GM18519 (cell line): ENCODE measurements at regions not wholly inside any gene's neighbourhood (a gene's known extent, or its start where the extent isn't known, plus 50 kb on each side); places are given as distances from the start of the nearest gene placed in this dataset.
A peak's percentile ranks its signal among the peaks of the same experiment; 100 is the strongest.
"Not testable (repeated sequence)": the region's sequence is repeated elsewhere in the genome, so short reads cannot be mapped to it uniquely, and the experiment has no call there.

Experiments
- ATAC-seq: cut with Tn5 transposase; IDR thresholded peaks from one replicate; pipeline ENCODE4 v1.9.1; 2021; ENCODE audit warnings: mild to moderate bottlenecking, moderate library complexity; ENCODE audit not compliant: unreplicated experiment, low FRiP score

DNA sequence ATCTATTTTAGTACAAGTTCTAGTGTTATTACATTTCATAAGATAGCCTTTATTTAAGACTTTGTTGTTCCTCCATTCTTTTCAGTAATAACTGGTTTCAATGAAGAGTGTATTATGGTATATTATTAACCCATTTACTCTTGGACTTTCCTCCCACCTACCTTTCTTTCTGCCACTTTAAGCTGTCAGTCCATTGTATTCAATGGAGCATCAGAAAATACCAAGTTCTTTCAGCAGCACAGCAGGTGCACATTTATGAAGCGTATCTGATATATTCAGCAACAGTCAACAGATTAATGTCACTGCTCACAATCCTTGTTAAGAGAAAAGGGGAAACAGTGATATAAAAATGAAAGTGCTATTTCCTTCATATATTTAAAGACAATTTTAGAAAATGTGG is 660.9 kb downstream of the C12orf50 start:
- ATAC-seq, result no peak

DNA sequence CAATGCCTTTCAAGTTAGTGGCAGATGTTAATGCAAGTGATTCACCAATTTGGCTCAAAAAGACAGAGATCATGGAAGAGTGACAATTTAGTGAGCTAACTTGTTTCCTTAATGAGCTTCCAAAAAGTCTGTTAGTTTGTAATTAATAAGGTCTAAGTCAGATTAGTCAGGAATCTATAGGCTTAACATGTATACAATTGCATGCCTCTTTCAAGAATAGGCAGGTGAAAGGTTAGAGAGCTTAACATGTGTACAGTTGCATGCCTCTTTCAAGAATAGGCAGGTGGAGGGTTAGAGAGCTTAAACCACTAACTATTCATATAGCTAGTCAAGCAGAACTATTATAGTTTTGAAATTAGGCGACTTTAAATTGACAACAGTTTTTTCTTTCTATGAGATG is 663.8 kb downstream of the C12orf50 start:
- no peak for ATAC-seq

DNA sequence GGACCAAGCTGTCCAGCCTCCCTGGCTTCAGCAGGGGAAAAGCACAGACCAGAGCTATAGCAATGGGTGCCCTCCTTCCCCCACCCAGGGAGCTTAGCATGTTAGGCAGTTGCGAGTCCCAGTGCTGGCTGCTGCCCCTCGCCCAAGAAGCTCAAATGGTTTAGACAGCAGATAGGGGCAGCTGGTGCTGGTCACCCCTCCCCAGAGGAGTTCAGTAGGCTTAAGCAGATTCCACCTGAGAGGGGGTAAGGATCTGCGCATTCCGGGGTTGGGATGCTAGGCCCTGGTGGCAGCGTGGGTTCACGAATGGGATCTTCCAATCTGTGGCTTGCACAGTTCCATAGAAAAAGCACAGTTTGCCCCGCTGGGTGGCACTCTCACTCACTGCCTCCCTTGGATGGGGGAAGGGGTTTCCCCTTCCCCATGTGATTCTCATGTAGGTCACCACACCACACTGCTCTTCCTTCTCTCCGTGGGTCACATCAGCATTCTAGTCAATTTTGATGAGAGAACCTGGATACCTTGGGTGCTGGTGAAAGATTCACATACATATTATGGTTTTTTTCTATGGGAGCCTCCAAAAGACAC is 665.6 kb downstream of the C12orf50 start:
- ATAC-seq, result no peak

DNA sequence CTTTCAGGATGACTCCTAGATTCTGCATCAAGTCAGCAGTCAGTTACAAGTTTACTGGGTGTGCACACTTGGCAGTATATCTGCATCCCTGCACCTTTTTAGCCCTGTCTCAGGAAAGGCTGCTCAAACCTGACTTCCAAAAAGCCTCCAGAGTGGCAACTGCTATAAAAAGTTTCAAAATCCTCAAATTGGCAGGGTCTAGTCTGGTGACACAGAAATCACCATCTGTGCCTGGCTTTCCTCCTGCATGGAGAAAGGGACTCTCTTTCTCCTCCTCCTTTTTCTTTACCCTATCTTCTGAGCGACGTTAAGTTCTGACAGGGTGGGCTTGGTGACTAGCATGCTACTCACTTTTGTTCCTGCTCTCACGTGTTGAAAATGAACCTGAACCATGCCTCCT is 679.5 kb downstream of the C12orf50 start:
- ATAC-seq, result no peak

DNA sequence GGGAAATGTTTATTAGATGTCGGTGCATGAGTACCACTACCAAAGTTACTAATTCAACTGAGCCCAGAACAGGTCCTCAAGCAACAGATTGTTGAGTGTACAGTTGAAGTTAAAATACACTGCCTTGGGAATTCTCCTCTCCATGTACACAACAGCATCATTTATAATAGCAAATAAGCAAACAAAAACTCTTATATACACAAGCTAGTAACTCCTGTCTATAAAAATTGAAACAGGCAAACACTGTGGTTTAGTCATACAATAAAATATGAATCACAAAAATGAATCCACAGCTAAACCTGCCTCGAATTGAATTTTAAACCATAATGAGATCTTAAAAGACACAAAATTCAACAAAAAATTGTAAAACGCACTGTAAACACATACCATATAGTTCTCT is 681.1 kb downstream of the C12orf50 start:
- ATAC-seq, result no peak

DNA sequence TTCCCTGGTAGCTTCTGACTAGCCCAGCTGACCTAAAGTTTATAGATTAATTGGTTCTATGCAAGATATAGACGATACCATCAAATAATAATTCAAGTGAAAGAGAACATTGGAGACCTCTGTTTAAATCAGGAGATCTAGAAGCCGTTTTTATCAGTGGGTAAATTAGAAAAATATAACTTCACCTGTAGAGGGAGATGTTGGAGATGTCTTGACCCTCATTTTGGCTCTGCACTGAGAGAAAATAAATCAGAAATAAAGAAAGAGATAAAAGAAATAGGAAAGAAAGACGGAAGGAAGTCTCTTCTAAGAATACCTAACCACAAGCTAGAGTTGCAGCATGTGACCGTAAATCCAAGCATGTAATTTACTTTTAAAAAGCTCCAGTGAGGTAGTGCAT is 684.5 kb downstream of the C12orf50 start:
- ATAC-seq, result no peak

DNA sequence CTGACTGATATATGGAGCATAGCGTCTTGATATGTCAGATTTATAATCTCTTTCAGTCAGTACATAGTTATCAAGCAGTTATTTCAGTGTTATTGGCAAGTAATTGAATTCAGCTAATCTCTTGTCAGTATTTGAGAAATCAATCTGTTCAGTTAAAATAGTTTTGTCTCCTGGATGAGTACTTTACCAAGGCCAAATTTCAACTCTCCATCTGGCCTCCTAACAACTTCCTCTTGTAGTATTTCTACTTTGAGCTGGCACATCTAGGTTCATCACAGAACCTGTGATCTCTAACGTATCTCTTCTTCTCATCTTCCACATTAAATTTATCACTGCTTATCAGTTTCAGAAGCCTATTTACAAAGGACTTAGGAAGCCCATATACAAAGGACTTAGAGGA is 690.5 kb downstream of the C12orf50 start:
- no peak for ATAC-seq

DNA sequence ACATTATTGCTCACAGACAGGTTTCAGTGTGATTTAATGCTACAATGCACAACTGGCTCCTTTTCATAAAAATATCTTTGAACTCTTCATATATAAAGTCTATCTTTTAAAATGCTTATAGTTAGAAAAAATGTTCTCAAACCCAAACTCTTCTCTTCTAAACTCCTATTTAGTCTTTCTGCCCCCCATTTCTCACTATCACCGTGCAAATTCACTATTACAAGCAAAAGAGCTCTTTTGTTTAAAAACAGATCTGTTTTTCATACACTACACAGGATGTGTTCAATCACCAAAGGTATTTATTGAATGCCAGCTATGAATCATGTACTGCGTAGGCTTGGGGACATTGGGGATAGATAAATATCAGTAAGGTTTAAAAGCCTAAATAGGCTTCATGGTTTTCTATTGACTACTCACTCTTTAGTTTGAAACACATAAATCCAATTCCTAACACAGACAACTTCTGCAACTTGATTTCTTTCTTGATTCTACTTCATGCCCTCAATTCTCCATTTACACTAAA is 692.3 kb downstream of the C12orf50 start:
- ATAC-seq, result no peak

DNA sequence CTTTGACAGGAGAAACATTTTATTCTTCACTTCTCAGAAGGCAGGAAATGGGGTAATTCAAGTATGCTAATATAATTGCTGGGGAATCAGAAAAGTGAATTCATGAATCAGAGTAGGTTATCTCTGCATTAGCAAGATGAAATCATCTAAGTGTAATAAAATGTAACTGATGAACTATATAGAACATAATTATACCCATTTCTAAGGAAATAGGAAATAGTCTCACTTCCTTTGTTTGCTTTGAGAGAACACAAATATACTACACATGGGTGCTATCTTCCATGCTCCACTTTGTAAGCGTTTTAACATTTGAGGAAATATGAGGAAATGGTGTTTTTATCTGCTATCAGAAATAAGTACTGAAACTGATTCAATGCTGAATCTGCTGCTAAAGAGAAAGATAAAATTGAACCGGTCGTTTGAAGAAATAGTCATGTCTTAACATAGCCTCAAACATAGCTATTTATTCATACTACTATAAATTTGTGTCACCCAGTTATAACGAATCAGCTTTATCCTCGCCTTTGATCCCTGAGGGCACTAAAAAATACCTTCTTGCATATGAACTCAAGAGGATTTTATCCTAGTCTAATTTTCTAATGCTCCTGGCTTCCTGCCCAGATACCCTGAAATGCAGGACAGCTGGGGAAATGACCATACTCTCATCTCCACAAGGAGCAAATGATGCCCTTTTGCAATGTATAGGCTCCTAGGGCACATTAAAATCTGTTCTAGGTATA is 696.0 kb downstream of the C12orf50 start:
- ATAC-seq, result no peak

DNA sequence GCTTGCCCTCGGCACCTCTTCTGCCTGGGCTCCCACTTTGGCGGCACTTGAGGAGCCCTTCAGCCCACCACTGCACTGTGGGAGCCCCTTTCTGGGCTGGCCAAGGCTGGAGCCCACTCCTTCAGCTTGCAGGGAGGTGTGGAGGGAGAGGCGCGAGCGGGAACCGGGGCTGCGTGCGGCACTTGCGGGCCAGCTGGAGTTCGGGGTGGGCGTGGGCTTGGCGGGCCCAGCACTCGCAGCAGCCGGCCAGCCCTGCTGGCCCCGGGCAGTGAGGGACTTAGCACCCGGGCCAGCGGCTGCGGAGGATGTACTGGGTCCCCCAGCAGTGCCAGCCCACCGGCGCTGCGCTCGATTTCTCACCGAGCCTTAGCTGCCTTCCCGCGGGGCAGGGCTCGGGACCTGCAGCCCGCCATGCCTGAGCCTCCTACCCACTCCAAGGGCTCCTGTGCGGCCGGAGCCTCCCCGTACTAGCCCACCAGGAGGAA is 699.1 kb downstream of the C12orf50 start:
- ATAC-seq, result not testable (repeated sequence)

DNA sequence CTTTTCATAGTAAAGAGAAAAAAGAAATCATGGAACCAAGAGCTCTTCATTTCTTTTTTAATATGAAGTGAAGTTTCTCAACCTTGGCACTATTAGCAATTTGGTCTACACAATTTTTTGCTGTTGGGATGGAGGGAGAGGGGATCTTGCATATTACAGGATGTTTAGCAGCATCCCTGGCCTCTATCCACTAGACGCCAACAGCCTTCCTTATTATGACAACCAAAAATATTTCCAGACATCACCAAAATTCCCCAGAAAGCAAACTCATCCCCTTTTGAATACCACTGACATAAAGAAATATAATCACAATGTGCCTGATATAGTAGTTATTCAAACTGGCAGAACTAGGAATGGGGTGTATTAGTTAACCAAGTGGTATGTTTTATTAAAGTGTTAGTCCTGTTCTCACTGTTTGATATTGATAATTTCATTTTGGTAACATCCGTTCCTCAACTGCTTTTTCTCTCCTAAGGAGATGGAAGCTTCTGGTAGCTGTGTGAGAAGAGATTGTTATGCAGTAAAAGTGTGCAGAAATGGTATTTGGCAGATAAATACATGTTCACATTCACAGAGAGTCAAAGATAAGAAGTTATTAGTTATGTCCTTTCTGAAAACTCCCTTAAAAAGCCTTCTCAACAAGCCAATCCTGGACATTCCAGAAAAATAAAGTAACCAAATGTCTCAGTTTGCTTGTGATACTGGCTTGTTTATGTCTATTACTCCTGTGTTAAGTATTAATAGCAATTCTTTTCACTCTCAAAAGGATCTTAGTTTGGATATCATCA is 699.9 kb downstream of the C12orf50 start:
- ATAC-seq, result no peak

DNA sequence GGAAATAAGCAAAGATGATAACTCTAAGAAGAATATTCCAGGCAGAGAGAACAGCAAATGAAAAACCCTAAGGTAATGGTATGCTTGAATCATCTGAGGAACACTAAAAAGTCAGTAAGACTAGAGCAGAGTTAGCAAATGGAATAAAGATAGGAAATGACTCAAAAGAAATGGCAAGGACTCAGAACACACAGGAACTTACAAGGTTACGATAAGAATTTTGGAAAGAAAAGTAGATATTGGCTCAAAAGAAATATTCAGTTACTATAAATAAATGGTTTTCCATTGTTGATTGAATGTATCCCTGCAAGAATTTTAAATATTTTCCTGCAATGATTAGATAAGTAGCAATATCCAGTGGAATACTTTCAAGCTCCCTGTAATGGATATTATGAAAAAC is 705.8 kb downstream of the C12orf50 start:
- ATAC-seq, result no peak

DNA sequence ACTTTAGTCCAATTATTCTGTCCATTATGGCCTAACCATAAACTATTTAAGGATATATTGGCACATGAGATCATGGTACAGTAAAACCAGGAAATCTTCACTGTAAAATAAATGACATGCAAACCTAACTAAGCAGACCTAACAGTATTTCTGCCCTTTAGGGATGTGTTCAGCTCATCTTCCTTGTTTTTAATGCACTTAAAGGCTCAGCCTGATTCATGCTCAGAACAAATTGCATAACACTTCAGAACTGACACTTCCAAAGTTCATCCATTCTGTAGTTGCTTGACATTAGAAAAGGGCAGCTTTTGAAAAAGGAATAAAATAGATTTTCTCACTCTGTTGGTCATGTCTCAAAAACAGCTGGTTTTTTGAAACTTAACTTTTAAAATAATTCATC is 708.5 kb downstream of the C12orf50 start:
- no peak for ATAC-seq

DNA sequence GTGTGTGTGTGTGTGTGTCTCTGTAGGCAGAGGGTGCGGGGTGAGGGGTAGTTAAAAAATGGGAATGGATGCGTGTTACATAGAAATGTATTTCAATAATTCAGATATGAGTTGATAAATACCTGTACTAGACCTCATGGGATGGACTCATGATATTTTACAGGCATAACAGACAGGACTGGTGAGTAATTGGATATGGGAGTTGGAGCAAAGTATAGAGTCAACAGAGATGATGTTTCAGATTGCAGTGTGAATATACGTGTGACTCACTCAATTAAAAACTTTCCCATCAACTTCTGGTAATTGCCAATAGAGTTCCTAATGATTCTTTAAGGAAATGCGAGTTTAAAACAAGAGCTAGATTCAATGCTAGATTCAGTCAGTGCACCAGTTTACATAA is 711.9 kb downstream of the C12orf50 start:
- ATAC-seq, result no peak

DNA sequence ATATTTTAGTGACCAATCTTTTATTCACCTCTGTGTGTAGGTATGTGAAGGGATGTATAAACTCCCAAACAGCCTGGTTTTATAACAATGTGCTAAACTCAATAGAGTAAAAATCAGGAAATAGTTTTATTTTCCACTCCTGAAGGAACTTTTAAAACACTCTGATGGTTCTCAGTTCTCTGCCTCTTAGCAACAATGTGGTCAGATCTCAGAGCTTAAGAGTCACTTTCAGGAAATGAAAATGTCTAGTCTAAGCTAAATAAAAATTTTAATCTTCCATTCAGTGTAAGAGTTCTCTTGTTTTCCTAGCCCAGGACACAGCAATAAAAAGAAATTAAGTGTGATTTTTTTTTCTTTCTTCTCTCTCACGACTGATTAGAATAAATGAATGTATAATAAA is 718.0 kb downstream of the C12orf50 start:
- ATAC-seq, result peak; percentile 76

DNA sequence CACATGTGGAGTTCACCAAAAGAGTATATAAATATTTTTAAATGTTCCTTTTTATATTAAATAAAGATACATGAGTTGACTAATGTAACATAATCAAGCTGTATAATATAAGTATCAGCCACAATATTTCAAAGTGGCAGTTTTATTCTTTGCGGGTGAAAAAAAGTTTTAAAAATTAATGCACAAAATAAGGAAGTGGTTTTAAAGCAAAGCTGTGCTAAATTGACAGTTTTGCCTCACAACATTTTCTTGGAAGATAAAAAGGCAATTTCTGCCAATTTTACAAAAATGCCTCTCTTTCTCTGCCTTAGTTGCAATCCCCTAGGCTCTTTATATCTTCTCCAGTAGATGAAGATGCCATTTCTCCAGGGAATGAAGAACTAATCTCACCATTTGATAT is 719.1 kb downstream of the C12orf50 start:
- ATAC-seq, result no peak

DNA sequence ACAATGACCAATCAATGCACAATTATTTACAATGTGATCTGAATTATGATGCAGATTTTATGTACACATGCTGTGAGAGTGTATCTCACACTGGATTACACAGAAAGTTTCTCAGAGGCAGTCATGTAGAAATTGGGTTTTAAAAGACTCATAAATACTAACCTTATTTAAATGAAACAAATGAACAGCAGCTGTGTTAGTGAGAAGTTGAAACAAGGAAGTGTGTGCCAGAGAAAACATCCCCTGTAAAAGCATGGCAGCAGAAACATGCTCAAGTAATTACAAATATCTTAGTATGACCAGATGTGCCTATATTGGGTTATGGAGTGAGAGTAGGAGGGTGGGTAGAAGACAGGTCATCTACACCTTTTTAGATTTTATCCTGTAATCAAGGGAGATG is 723.7 kb downstream of the C12orf50 start:
- ATAC-seq, result peak; percentile 62

DNA sequence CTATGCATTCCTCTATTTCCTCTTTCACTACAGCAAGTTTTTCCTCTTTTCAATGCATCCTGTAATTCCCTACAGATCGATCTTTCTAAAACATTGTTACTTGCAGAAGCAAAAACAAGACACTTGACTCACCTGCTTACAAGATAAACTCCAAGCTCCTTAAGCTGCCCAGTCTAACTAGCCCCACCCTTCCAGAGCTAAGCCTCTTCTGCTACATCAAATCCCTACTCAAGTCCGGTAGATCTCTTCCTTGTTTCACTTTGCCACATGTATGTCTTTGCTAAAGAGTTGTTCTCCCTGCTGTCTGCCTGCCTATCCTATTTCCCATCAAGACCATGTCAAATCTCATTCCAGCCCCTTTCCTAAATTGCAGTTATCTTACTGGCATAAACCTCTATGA is 724.8 kb downstream of the C12orf50 start:
- no peak for ATAC-seq

DNA sequence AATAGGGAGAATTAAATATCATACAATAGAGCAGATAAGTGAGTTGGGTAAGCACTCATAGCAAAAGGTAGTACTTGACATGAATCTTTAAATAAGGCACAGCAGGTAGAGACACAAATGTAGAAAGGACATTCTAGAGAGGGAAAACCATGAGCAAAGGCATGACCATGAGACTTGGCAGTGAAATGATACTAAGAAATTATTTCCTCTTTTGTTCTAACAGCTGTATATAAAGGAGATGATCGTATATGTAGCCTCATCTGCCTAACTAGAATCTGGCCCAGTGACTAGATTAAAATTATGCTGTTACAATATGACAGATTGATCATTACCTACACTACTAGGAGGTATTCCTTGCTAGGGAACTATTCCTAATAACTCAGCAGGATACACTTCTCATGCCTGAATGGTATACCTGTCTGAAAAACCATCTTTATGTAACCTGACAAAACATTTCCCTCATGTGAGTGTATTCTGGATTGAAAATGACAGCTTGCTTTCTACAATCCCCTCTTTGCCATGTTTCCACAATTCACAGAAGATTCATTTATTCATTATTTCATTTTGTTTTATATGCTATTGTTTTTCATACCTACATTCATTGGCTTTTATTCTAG is 725.7 kb downstream of the C12orf50 start:
- no peak for ATAC-seq

DNA sequence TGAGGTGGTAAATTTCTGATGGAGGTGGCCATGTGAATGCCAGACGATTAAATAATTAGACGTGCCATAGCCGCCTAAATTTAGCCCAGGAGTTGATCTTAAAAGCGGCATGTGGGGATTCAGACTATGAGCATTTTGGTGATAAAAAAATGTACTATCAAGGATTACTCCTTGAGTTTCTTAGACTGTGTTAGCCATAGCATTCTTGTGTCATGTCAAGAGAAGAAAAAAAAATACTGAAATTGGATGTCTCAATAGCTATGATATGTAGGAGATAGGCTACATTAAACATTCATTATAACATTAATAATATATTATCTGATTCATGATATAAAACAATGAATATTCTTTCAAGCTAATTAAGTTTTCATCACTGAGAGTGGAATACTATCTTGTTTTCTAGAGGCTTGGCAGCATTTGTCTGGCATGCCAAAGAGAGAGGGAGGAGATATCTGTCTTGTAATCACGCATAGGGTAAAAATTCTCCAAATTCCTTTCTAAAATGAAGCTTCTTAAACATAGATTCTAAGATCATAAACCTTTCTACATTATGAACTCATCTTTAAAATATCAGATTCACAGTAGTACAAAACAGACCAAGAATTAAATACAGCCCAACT is 727.0 kb downstream of the C12orf50 start:
- no peak for ATAC-seq
